HCT116 (cell line): ENCODE measurements at regions not wholly inside any gene's neighbourhood (a gene's known extent, or its start where the extent isn't known, plus 50 kb on each side); places are given as distances from the start of the nearest gene placed in this dataset.

Source experiments
- ATAC-seq: fragments of 200-7000 bp; cut with Tn5 transposase; 2 replicates; pipeline ENCODE4 v1.9.1; 2020; ENCODE audit warnings: mild to moderate bottlenecking, moderate library complexity
- BruUV-seq: library from RNA; stranded (reverse); fragments of 400-500 nt; replicated peaks from 2 replicates; lab custom pipeline; 2021; lab: Mats Ljungman, UMichigan
- CTCF ChIA-PET: fragments of 300-600 bp; sonication (Branson Sonifier 250); formaldehyde crosslinking; loops from one replicate; lab custom pipeline; 2021; ENCODE audit warnings: antibody characterized with exemption; lab: Charles Lee
- POLR2A ChIA-PET: fragments of 300-600, 350-600 bp; sonication (Branson Sonifier 250); formaldehyde crosslinking; loops from one replicate; lab custom pipeline; 2021; ENCODE audit warnings: antibody characterized with exemption; lab: Charles Lee
- RAD21 ChIA-PET, 2 experiments: fragments of 300-600 bp; sonication (Branson Sonifier 250); formaldehyde crosslinking; loops; one replicate each; lab custom pipeline; 2023; ENCODE audit warnings: low total read pairs in 2 of 2; ENCODE audit not compliant: uncharacterized antibody in 2 of 2, unreplicated experiment in 2 of 2, low non-redundant PET in 1 of 2; lab: Charles Lee
- DNase-seq: peaks from one replicate; pipeline ENCODE4 v3.0.0-alpha.2; 2010; ENCODE audit warnings: low read depth, low spot score
- H2AFZ ChIP-seq: fragments of 200-600 bp; shearing (Covaris generic), sonication (generic); 2 replicates; pipeline ENCODE4 v1.6.1; 2017; ENCODE audit warnings: low read depth, mixed run types, mixed read lengths, antibody characterized with exemption, low read length; ENCODE audit not compliant: poor library complexity, severe bottlenecking
- H3K27ac ChIP-seq: 2 replicates; pipeline ENCODE4 v1.5.1; 2012; ENCODE audit warnings: low read depth, low read length
- H3K27me3 ChIP-seq: fragments of 200-600 bp; sonication (generic); 2 replicates; pipeline ENCODE4 v1.6.1; 2016; ENCODE audit warnings: mixed run types, low read length, mixed read lengths; ENCODE audit not compliant: insufficient read depth
- H3K36me3 ChIP-seq, 2 experiments: fragments of 200-500 bp in 1 of 2; fragments of 200-600 bp in 1 of 2; sonication (Bioruptor generic) in 1 of 2; sonication (generic) in 1 of 2; 2 replicates each; pipeline versions ENCODE4 v1.5.1 to v1.6.1; 2014 to 2016; ENCODE audit warnings: low read length in 2 of 2, inconsistent platforms in 1 of 2, mixed read lengths in 1 of 2, mixed run types in 1 of 2; ENCODE audit not compliant: insufficient read depth in 2 of 2, control insufficient read depth in 1 of 2
- H3K4me1 ChIP-seq, 2 experiments: fragments of 200-600 bp in 1 of 2; sonication (generic) in 1 of 2; 2 replicates each; pipeline versions ENCODE4 v1.5.1 to v1.6.1; 2012 to 2017; ENCODE audit warnings: low read length in 2 of 2, inconsistent platforms in 1 of 2, mild to moderate bottlenecking in 1 of 2, mixed read lengths in 1 of 2, mixed run types in 1 of 2, moderate library complexity in 1 of 2; ENCODE audit not compliant: insufficient read depth in 2 of 2, control insufficient read depth in 1 of 2
- H3K4me2 ChIP-seq: fragments of 200-600 bp; sonication (generic); 2 replicates; pipeline ENCODE4 v1.6.1; 2017; ENCODE audit warnings: mixed run types, low read length, mixed read lengths
- H3K4me3 ChIP-seq, 2 experiments: fragments of 200-600 bp in 1 of 2; sonication (generic) in 1 of 2; replicated peaks in 1 of 2; 2 replicates each; pipeline ENCODE4 v1.5.1; 2011 to 2016; ENCODE audit warnings: low read length in 2 of 2, control low read depth in 1 of 2, low read depth in 1 of 2, mild to moderate bottlenecking in 1 of 2, mixed read lengths in 1 of 2, mixed run types in 1 of 2
- H3K79me2 ChIP-seq: fragments of 200-600 bp; sonication (generic); 2 replicates; pipeline ENCODE4 v1.6.1; 2017; ENCODE audit warnings: mild to moderate bottlenecking, mixed run types, low read length, moderate library complexity, mixed read lengths; ENCODE audit not compliant: insufficient read depth
- H3K9ac ChIP-seq: fragments of 200-600 bp; sonication (generic); 2 replicates; pipeline ENCODE4 v1.6.1; 2016; ENCODE audit warnings: low read length, mixed read lengths
- H3K9me2 ChIP-seq: fragments of 200-600 bp; sonication (generic), shearing (Covaris generic); 2 replicates; pipeline ENCODE4 v1.6.1; 2017; ENCODE audit warnings: mixed run types, mild to moderate bottlenecking, moderate library complexity; ENCODE audit not compliant: insufficient read depth
- H3K9me3 ChIP-seq, 2 experiments: fragments of 200-500 bp in 1 of 2; fragments of 200-600 bp in 1 of 2; sonication (Bioruptor generic) in 1 of 2; sonication (generic) in 1 of 2; 2 replicates each; pipeline ENCODE4 v1.6.1; 2014 to 2017; ENCODE audit warnings: low read length in 2 of 2, mixed read lengths in 2 of 2, inconsistent platforms in 1 of 2, low read depth in 1 of 2, mild to moderate bottlenecking in 1 of 2, mixed run types in 1 of 2, moderate library complexity in 1 of 2; ENCODE audit not compliant: control insufficient read depth in 1 of 2, insufficient read depth in 1 of 2
- H4K20me1 ChIP-seq: fragments of 200-600 bp; sonication (generic), shearing (Covaris generic); 2 replicates; pipeline ENCODE4 v1.6.1; 2017; ENCODE audit warnings: mixed run types, mild to moderate bottlenecking, moderate library complexity; ENCODE audit not compliant: insufficient read depth
- ATF3 ChIP-seq: IDR thresholded peaks from 2 replicates; pipeline ENCODE4 v1.6.1; 2012
- CBX3 ChIP-seq: IDR thresholded peaks from 2 replicates; pipeline ENCODE4 v1.6.1; 2012; ENCODE audit warnings: low read depth
- EGR1 ChIP-seq: IDR thresholded peaks from 2 replicates; pipeline ENCODE4 v1.6.1; 2012; ENCODE audit warnings: low read depth
- EZH2 ChIP-seq: fragments of 200-600 bp; sonication (generic); IDR thresholded peaks from 2 replicates; pipeline ENCODE4 v1.6.1; 2017; ENCODE audit warnings: antibody characterized with exemption, mixed run types
- FOSL1 ChIP-seq: IDR thresholded peaks from 2 replicates; pipeline ENCODE4 v1.6.1; 2012; ENCODE audit warnings: low read depth
- JUND ChIP-seq: IDR thresholded peaks from 2 replicates; pipeline ENCODE4 v1.6.1; 2012
- POLR2A ChIP-seq: IDR thresholded peaks from 2 replicates; pipeline ENCODE4 v1.7.0; 2011; ENCODE audit warnings: borderline replicate concordance; ENCODE audit not compliant: insufficient read depth, insufficient read length; ENCODE audit errors: extremely low read depth
- POLR2AphosphoS5 ChIP-seq: IDR thresholded peaks from 2 replicates; pipeline ENCODE4 v1.6.1; 2011; ENCODE audit warnings: mild to moderate bottlenecking, low read depth, low read length, moderate library complexity
- RAD21 ChIP-seq: IDR thresholded peaks from 2 replicates; pipeline ENCODE4 v1.6.1; 2012; ENCODE audit warnings: low read depth, mild to moderate bottlenecking
- REST ChIP-seq: IDR thresholded peaks from 2 replicates; pipeline ENCODE4 v1.6.1; 2012; ENCODE audit warnings: low read depth
- SP1 ChIP-seq: IDR thresholded peaks from 2 replicates; pipeline ENCODE4 v1.6.1; 2012; ENCODE audit warnings: low read depth
- SRF ChIP-seq: IDR thresholded peaks from 2 replicates; pipeline ENCODE4 v1.6.1; 2012; ENCODE audit warnings: low read depth
- TCF7L2 ChIP-seq: IDR thresholded peaks from 2 replicates; pipeline ENCODE4 v1.7.0; 2011; ENCODE audit warnings: borderline replicate concordance, inconsistent platforms; ENCODE audit not compliant: insufficient read depth, insufficient read length; ENCODE audit errors: extremely low read depth
- YY1 ChIP-seq: IDR thresholded peaks from 2 replicates; pipeline ENCODE4 v1.6.1; 2011; ENCODE audit warnings: low read length, low read depth, moderate library complexity, mild to moderate bottlenecking; ENCODE audit not compliant: insufficient replicate concordance; ENCODE audit errors: extremely low read depth
- ZFX ChIP-seq: fragments of 450-650 bp; IDR thresholded peaks from 2 replicates; pipeline ENCODE4 v1.6.1; 2017
- ZNF274 ChIP-seq: fragments of 200-500 bp; sonication (Bioruptor generic); IDR thresholded peaks from 2 replicates; pipeline ENCODE4 v1.6.1; 2014; ENCODE audit warnings: mild to moderate bottlenecking, low read depth, low read length, inconsistent platforms
- intact Hi-C: fragments of 100-400 bp; cut with micrococcal nuclease; formaldehyde crosslinking; loops from 2 replicates; pipeline ENCODE4 v1.10.0; 2022
- TF ChIP-seq, protein P1 (sequence below), 3 experiments: fragments of 200-600 bp in 1 of 3; sonication (generic) in 1 of 3; IDR thresholded peaks in 2 of 3; conservative IDR thresholded peaks in 1 of 3; 2 replicates each; pipeline ENCODE4 v1.5.1; 2012 to 2017; ENCODE audit warnings: low read depth in 2 of 3, low read length in 2 of 3, antibody characterized with exemption in 1 of 3, borderline replicate concordance in 1 of 3, control low read depth in 1 of 3, mild to moderate bottlenecking in 1 of 3, mixed read lengths in 1 of 3, mixed run types in 1 of 3, moderate library complexity in 1 of 3; ENCODE audit not compliant: insufficient read depth in 1 of 3

GRCh38 chr11:116418388-116419041 is 354.3 kb downstream of the BUD13 start:
- no peaks in the 10 kb centered on the region for H4K20me1 ChIP-seq
- no peak for TF ChIP-seq EGR1
- no peak for TF ChIP-seq SRF
- TF ChIP-seq REST: no peak
- no peak for TF ChIP-seq FOSL1
- no peak for TF ChIP-seq ZNF274
- TF ChIP-seq CBX3: no peak
- no peak for TF ChIP-seq YY1
- no peak for TF ChIP-seq POLR2AphosphoS5
- TF ChIP-seq SP1: no peak
- TF ChIP-seq ATF3: no peak
- TF ChIP-seq EZH2: no peak
- no peak for TF ChIP-seq ZFX
- TF ChIP-seq JUND: no peak
- TF ChIP-seq POLR2A: no peak
- no peak for TF ChIP-seq TCF7L2
- TF ChIP-seq RAD21: no peak
- TF ChIP-seq, protein P1, sequence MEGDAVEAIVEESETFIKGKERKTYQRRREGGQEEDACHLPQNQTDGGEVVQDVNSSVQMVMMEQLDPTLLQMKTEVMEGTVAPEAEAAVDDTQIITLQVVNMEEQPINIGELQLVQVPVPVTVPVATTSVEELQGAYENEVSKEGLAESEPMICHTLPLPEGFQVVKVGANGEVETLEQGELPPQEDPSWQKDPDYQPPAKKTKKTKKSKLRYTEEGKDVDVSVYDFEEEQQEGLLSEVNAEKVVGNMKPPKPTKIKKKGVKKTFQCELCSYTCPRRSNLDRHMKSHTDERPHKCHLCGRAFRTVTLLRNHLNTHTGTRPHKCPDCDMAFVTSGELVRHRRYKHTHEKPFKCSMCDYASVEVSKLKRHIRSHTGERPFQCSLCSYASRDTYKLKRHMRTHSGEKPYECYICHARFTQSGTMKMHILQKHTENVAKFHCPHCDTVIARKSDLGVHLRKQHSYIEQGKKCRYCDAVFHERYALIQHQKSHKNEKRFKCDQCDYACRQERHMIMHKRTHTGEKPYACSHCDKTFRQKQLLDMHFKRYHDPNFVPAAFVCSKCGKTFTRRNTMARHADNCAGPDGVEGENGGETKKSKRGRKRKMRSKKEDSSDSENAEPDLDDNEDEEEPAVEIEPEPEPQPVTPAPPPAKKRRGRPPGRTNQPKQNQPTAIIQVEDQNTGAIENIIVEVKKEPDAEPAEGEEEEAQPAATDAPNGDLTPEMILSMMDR (IDR thresholded peaks at IDR 0.05 in 2 of 3, conservative IDR thresholded peaks at IDR 0.05 in 1 of 3; ENCODE audit: borderline replicate concordance in 1 of 3, insufficient read depth in 1 of 3, low read depth in 2 of 3, low read length in 2 of 3): no peak
- no peak overlapping the region for H3K27ac ChIP-seq
- H3K79me2 ChIP-seq: no peaks in the 10 kb centered on the region
- H3K4me1 ChIP-seq: 0 out of 4 replicates have a peak, but pooled peaks cover 0 to 3% of the 10 kb centered on the region in 2 experiments
- no peak for DNase-seq
- no peak overlapping the region for H3K4me2 ChIP-seq
- no peaks in the 10 kb centered on the region for H3K9me2 ChIP-seq
- no peak overlapping the region for H3K9ac ChIP-seq
- ChIA-PET RAD21 (no interaction called here), CTCF (no interaction called here), POLR2A (no interaction called here)
- no peak for ATAC-seq
- no peaks in the 10 kb centered on the region for H3K9me3 ChIP-seq
- peaks cover 40% of the 10 kb centered on the region for H3K27me3 ChIP-seq
- H3K36me3 ChIP-seq: no peaks in the 10 kb centered on the region
- intact Hi-C loops: no loop called here
- BruUV-seq: no TSS peak
- no peak overlapping the region for H2AFZ ChIP-seq
- H3K4me3 ChIP-seq: no peak overlapping the region
